HG03342 (cell line): ENCODE measurements at regions not wholly inside any gene's neighbourhood (a gene's known extent, or its start where the extent isn't known, plus 50 kb on each side); places are given as distances from the start of the nearest gene placed in this dataset.

Experiments used
- ATAC-seq: cut with Tn5 transposase; IDR thresholded peaks from one replicate; pipeline ENCODE4 v1.9.1; 2021; ENCODE audit warnings: mild to moderate bottlenecking, moderate library complexity; ENCODE audit not compliant: unreplicated experiment

DNA sequence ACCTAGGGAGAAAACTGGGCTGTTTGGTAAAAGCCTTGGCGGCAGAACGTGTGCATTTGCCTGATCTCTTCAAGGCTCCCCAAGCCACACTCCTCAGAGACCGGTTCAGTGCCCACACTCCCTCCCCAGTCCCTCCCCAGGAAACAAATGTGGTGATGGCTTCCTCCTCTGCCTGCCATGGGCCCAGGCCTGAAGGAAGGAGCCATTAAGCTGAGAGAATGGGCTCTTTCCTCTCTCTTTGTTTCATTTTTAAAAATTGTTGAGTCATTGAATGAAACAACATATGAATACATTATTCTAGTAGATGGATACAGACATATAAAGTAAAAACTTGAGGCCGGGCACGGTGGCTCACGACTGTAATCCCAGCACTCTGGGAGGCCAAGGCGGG is 50.6 kb upstream of the YWHAQ start:
- no peak for ATAC-seq

GRCh38 chr2:9685637-9686036 is 54.8 kb upstream of the YWHAQ start:
- ATAC-seq, result no peak

DNA sequence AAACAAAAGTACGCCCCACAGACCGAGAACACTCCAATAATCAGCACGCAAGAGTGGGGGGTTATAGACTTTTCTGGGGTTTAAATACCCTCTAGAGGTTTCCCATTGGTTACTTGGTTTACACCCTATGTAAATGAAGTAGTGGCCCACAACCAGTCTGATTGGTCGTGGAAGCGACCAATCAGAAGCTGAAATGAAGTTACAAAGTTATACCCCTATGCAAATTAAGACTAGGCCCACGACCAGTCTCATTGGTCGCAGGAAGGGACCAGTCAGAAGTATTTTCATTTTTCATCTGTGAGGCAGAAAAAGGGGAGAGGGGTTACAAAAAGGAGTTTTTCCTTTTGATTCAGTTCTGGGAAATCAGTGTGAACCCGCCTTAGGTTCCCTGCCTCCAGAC is 55.3 kb upstream of the YWHAQ start:
- no peak for ATAC-seq

GRCh38 chr2:9690252-9690651 is 59.5 kb upstream of the YWHAQ start:
- ATAC-seq, result no peak

- no peak for ATAC-seq
Observed at GRCh38 chr2:9690716-9691498, 60.1 kb upstream of the YWHAQ start.

DNA sequence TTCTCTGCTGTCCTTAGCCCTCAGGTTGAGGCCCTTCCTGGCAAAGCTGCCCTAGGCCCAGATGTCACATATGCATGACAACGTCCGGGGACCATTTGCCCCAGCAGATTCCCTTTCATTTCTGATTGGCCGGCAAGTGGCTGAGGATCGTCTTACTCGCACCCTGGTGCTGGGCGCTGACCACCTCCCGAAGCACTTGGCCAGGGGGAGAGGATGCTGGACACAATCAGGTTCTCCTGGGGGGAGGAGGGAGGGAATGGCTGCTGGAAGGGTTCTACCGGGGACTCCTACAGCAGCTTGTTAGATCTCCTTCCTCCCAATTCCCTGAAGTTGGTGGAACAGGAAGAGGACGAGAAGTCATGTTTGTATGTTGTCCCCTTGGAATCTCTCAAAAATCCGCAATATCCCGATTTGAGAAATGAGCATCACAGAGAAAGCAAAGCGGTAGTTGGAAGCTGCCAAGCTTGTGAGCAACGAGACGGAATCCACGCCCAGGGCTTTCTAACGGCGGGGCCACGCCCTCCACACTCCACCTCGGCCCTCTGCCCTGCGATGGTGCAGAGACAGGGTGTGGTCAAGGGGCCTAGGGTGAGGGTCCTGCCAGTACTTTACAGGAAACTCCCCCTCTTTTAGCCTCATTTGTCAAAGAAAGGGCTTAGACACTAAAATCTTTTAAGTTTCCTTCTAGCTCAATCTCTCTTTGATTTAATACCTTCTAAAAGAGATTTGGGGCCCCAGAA is 61.8 kb upstream of the YWHAQ start:
- no peak for ATAC-seq

GRCh38 chr2:9693196-9693491 is 62.3 kb upstream of the YWHAQ start:
- ATAC-seq, result no peak

DNA sequence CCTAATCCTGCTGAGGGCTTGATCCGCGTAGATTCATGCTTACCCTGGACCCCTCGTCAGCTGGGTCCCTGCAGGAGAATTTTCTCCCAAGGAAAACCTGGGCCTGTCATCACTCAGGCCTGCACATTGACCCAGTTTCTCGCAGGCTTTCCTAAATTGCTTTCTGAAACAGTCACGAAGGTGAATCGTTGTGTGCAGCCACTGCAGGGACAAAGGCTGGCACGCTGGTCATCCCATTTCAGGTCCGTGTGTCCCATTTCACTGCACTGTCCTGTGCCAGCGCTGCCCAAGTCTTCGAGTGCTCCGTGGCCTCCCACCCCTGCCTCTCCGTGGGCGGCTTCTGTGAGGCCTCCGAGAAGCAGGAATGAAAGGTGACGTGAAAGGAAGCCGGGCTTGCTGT is 62.8 kb upstream of the YWHAQ start:
- no peak for ATAC-seq

DNA sequence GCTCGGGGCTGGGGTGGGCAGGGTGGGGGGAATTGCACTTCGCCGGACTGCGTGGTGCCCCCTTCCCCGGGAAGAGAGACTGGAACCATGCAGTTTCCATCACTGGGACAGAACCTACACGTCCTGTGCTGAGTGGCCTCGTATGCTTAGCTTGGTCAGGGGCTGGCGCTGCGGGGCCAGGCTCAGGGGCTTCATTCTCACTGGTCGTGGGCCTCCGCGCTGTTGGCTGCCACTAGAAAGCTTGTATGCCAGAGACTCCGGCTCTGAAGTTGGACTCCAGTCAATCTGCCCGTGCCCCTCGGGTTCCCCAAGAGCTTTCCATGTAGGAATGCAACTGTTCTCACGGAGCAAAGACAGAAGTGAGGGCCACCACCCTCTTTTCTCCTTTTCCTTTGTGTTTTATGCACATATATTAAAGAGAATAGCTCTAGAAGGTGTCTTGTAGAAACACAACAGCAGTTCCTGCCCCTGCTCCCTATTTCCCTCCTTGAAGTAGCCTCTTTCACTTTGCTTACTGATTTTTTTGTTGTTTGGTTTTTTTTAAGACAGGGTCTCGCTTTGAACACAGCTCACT is 64.0 kb upstream of the YWHAQ start:
- ATAC-seq, result no peak

- ATAC-seq, result no peak
Observed at GRCh38 chr2:9695941-9696340, 65.1 kb upstream of the YWHAQ start.

GRCh38 chr2:9696731-9697130 is 65.9 kb upstream of the YWHAQ start:
- no peak for ATAC-seq

GRCh38 chr2:9697909-9698308 is 67.1 kb upstream of the YWHAQ start:
- no peak for ATAC-seq

GRCh38 chr2:9699139-9700108 is 68.6 kb upstream of the YWHAQ start:
- no peak for ATAC-seq

DNA sequence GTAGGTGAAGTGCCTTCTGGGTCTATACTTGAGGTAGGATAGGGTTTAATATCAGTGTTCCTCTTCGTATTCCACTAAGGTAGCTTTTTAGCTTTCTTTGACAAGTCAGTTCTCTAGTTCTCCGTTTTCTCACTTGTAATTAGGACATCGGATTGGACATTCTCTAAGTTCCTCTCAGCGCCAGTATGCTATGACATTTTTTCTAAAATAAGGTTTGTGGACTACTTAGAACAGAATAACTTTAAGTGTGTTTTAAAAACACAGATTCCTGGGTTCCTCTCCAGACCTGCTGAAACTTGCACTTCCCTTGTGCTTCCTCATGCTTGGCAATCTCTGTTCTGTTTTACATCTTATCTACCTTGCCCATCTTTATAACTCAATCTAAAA is 69.3 kb upstream of the YWHAQ start:
- no peak for ATAC-seq

- ATAC-seq, result no peak
Observed at GRCh38 chr2:9702604-9703084, 71.8 kb upstream of the YWHAQ start.

GRCh38 chr2:9703085-9703678 is 72.4 kb upstream of the YWHAQ start:
- no peak for ATAC-seq

DNA sequence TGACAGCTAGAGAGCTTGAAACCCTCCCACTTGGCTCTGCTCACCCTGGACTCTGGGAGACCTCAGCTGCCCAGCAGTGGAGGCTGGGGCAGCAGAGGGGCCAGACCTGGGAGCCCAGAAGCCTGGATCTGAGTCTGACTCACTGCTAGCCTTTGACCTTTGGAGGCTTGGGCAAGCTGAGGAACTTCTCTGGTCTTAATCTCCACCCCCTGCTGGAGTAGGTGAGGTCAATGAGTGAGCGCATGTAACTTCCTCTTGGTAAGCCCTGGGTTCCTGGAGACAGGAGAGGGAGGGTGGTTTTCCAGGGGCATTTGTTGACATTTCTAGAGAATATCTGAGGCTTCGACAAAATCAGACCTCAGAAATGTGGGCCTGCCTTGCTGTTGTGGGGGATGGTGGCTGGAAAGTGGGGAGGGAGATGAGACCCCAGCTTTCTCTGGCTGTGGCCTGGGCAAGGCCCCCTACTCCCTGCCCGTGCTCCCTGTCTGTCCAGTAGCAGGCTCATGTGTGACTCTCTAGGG is 73.0 kb upstream of the YWHAQ start:
- no peak for ATAC-seq

DNA sequence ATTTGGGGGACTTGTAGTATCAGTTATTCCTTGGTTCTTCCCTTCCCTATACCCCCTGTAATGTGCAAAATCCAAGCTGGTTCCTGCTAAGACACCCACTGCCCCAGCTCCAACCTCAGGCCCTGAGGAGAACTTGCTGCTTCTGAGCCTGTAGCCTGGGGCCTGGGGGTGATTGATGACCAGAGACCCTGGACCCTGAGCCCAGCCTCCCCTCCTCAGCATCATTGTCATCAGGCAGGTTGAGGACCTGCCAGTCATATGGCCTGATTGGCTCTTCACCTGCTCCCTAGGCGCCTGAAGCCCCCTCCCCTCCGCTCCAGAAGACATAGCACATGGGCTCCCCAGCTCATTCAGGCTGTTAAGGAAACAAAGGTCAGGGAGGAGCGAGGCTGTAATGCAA is 73.8 kb upstream of the YWHAQ start:
- no peak for ATAC-seq

- ATAC-seq, result no peak
Observed at GRCh38 chr2:9705196-9705595, 74.4 kb upstream of the YWHAQ start.

GRCh38 chr2:9707008-9707407 is 76.2 kb upstream of the YWHAQ start:
- no peak for ATAC-seq
